Upper lobe of right lung (tissue), 1 donor: ENCODE measurements at regions not wholly inside any gene's neighbourhood (a gene's known extent, or its start where the extent isn't known, plus 50 kb on each side); places are given as distances from the start of the nearest gene placed in this dataset.
"Not testable (repeated sequence)": the region's sequence is repeated elsewhere in the genome, so short reads cannot be mapped to it uniquely, and the experiment has no call there.

Source experiments
- ATAC-seq: fragments of 200-7000 bp; cut with Tn5 transposase; one replicate; pipeline ENCODE4 v1.9.1; 2020; ENCODE audit warnings: mild to moderate bottlenecking, moderate library complexity
- DNase-seq: peaks from one replicate; pipeline ENCODE4 v3.0.0-alpha.2; 2020
- H3K27ac ChIP-seq: fragments of 200-600 bp; one replicate; pipeline ENCODE4 v1.8.0; 2022
- H3K27me3 ChIP-seq: fragments of 200-600 bp; one replicate; pipeline ENCODE4 v1.8.0; 2022; ENCODE audit warnings: mild to moderate bottlenecking
- H3K36me3 ChIP-seq: fragments of 200-600 bp; one replicate; pipeline ENCODE4 v1.8.0; 2022
- H3K4me1 ChIP-seq: fragments of 200-600 bp; one replicate; pipeline ENCODE4 v1.8.0; 2022
- H3K4me3 ChIP-seq: fragments of 200-600 bp; one replicate; pipeline ENCODE4 v1.8.0; 2022; ENCODE audit warnings: mild to moderate bottlenecking
- H3K9me3 ChIP-seq: fragments of 200-600 bp; one replicate; pipeline ENCODE4 v1.8.0; 2022
- CTCF ChIP-seq: fragments of 200-600 bp; IDR thresholded peaks from one replicate; pipeline ENCODE4 v1.8.0; 2022; ENCODE audit warnings: antibody characterized with exemption
- intact Hi-C: fragments of 100-400 bp; cut with DNase I; formaldehyde crosslinking; loops from one replicate; pipeline ENCODE4 v1.11.0; 2022
- donor health status: DM: no; HTN: yes; CAD: no; lungs with severe emphysema.

- no peak overlapping the region for H3K27ac ChIP-seq
- TF ChIP-seq CTCF, result no peak
- H3K4me3 ChIP-seq, result no peak overlapping the region
- H3K9me3 ChIP-seq, result no peaks in the 10 kb centered on the region
- DNase-seq, result no peak
- no peaks in the 10 kb centered on the region for H3K4me1 ChIP-seq
- ATAC-seq, result no peak
- intact Hi-C loops, result no loop called here
- no peaks in the 10 kb centered on the region for H3K27me3 ChIP-seq
- H3K36me3 ChIP-seq, result no peaks in the 10 kb centered on the region
Observed at GRCh38 chr6:115838216-115838615, 222.5 kb downstream of the FRK start.

GRCh38 chr6:115836374-115836773, 224.3 kb downstream of the FRK start:
- H3K9me3 ChIP-seq, intact Hi-C loops, H3K4me3 ChIP-seq, ATAC-seq, H3K27ac ChIP-seq, H3K4me1 ChIP-seq, H3K36me3 ChIP-seq, H3K27me3 ChIP-seq, DNase-seq: not testable (repeated sequence)

GRCh38 chr6:115835314-115835713, 225.4 kb downstream of the FRK start:
- TF ChIP-seq CTCF, result no peak
- H3K36me3 ChIP-seq, result no peaks in the 10 kb centered on the region
- no peaks in the 10 kb centered on the region for H3K27me3 ChIP-seq
- intact Hi-C loops, result no loop called here
- H3K9me3 ChIP-seq, result no peaks in the 10 kb centered on the region
- DNase-seq, result no peak
- no peak overlapping the region for H3K27ac ChIP-seq
- no peaks in the 10 kb centered on the region for H3K4me1 ChIP-seq
- no peak for ATAC-seq
- H3K4me3 ChIP-seq, result no peak overlapping the region

- not testable (repeated sequence) for DNase-seq
Observed at GRCh38 chr6:115834542-115834941, 226.1 kb downstream of the FRK start.

GRCh38 chr6:115832786-115833185, 227.9 kb downstream of the FRK start:
- no peak overlapping the region for H3K27ac ChIP-seq
- no peak overlapping the region for H3K4me3 ChIP-seq
- no peaks in the 10 kb centered on the region for H3K27me3 ChIP-seq
- intact Hi-C loops, result no loop called here
- no peak for ATAC-seq
- no peaks in the 10 kb centered on the region for H3K36me3 ChIP-seq
- no peak for DNase-seq
- no peaks in the 10 kb centered on the region for H3K4me1 ChIP-seq
- no peaks in the 10 kb centered on the region for H3K9me3 ChIP-seq
- no peak for TF ChIP-seq CTCF

More at GRCh38 chr6:115834542-115834941, 226.1 kb downstream of the FRK start:
- intact Hi-C loops, H3K9me3 ChIP-seq, H3K4me1 ChIP-seq, H3K4me3 ChIP-seq, ATAC-seq, H3K36me3 ChIP-seq, H3K27ac ChIP-seq, H3K27me3 ChIP-seq: not testable (repeated sequence)

- intact Hi-C loops, result no loop called here
- Histone ChIP-seq H3K4me3 (no peak overlapping the region), H3K4me1 (no peaks in the 10 kb centered on the region), H3K36me3 (no peaks in the 10 kb centered on the region), H3K9me3 (no peaks in the 10 kb centered on the region), H3K27me3 (no peaks in the 10 kb centered on the region), H3K27ac (no peak overlapping the region)
- no peak for TF ChIP-seq CTCF
- DNase-seq, result no peak
- ATAC-seq, result no peak
Observed at GRCh38 chr6:115832186-115832585, 228.5 kb downstream of the FRK start.

GRCh38 chr6:115830895-115831294, 229.8 kb downstream of the FRK start:
- no peak for TF ChIP-seq CTCF
- Histone ChIP-seq H3K27ac (no peak overlapping the region), H3K36me3 (no peaks in the 10 kb centered on the region), H3K4me3 (no peak overlapping the region), H3K9me3 (no peaks in the 10 kb centered on the region), H3K27me3 (no peaks in the 10 kb centered on the region), H3K4me1 (no peaks in the 10 kb centered on the region)
- DNase-seq, result no peak
- intact Hi-C loops, result no loop called here
- no peak for ATAC-seq
